H9 (cell line): ENCODE measurements at regions not wholly inside any gene's neighbourhood (a gene's known extent, or its start where the extent isn't known, plus 50 kb on each side); places are given as distances from the start of the nearest gene placed in this dataset.

Experiments
- DNase-seq: peaks from one replicate; pipeline ENCODE4 v3.0.0-alpha.2; 2017
- H2AFZ ChIP-seq: one replicate; pipeline ENCODE4 v1.6.1; 2013; ENCODE audit warnings: mild to moderate bottlenecking, low read length, control low read depth, moderate library complexity
- H2AK5ac ChIP-seq: 2 replicates; pipeline ENCODE4 v1.6.1; 2013; ENCODE audit warnings: low read length, control low read depth, mixed read lengths; ENCODE audit not compliant: insufficient read length
- H2BK120ac ChIP-seq: one replicate; pipeline ENCODE4 v1.6.1; 2013; ENCODE audit warnings: low read depth, mild to moderate bottlenecking, low read length, control low read depth, inconsistent platforms; ENCODE audit not compliant: poor library complexity, severe bottlenecking
- H2BK12ac ChIP-seq: 2 replicates; pipeline ENCODE4 v1.6.1; 2013; ENCODE audit warnings: low read length, control low read depth, mixed read lengths, low read depth; ENCODE audit not compliant: insufficient read length
- H2BK15ac ChIP-seq: 2 replicates; pipeline ENCODE4 v1.6.1; 2013; ENCODE audit warnings: low read depth, low read length, control low read depth
- H2BK20ac ChIP-seq: one replicate; pipeline ENCODE4 v1.6.1; 2013; ENCODE audit warnings: low read depth, mild to moderate bottlenecking, low read length, control low read depth, inconsistent platforms; ENCODE audit not compliant: poor library complexity, severe bottlenecking
- H2BK5ac ChIP-seq: 2 replicates; pipeline ENCODE4 v1.6.1; 2013; ENCODE audit warnings: low read length, control low read depth, mixed read lengths; ENCODE audit not compliant: insufficient read length
- H3K14ac ChIP-seq: 2 replicates; pipeline ENCODE4 v1.6.1; 2013; ENCODE audit warnings: low read length, control low read depth; ENCODE audit not compliant: insufficient read depth
- H3K18ac ChIP-seq: 2 replicates; pipeline ENCODE4 v1.6.1; 2013; ENCODE audit warnings: low read depth, mild to moderate bottlenecking, mixed read lengths, low read length, control low read depth; ENCODE audit not compliant: insufficient read length
- H3K23ac ChIP-seq: 2 replicates; pipeline ENCODE4 v1.6.1; 2013; ENCODE audit warnings: low read length, control low read depth, mixed read lengths, low read depth; ENCODE audit not compliant: insufficient read length
- H3K23me2 ChIP-seq: 2 replicates; pipeline ENCODE4 v1.6.1; 2013; ENCODE audit warnings: low read depth, mild to moderate bottlenecking, mixed read lengths, low read length, control low read depth; ENCODE audit not compliant: insufficient read length, poor library complexity, severe bottlenecking
- H3K27ac ChIP-seq: 2 replicates; pipeline ENCODE4 v1.5.1; 2013; ENCODE audit warnings: low read length, control low read depth, mixed read lengths, low read depth; ENCODE audit not compliant: insufficient read length
- H3K27me3 ChIP-seq: 2 replicates; pipeline ENCODE4 v1.6.1; 2013; ENCODE audit warnings: low read length, control low read depth, inconsistent platforms; ENCODE audit not compliant: insufficient read depth
- H3K4ac ChIP-seq: 2 replicates; pipeline ENCODE4 v1.6.1; 2013; ENCODE audit warnings: low read depth, mild to moderate bottlenecking, control low read depth, inconsistent platforms, low read length, moderate library complexity
- H3K4me1 ChIP-seq: 2 replicates; pipeline ENCODE4 v1.6.1; 2013; ENCODE audit warnings: low read length, control low read depth, inconsistent platforms; ENCODE audit not compliant: insufficient read depth
- H3K4me2 ChIP-seq: 2 replicates; pipeline ENCODE4 v1.6.1; 2013; ENCODE audit warnings: low read length, control low read depth, mixed read lengths; ENCODE audit not compliant: insufficient read length, insufficient read depth
- H3K56ac ChIP-seq: 2 replicates; pipeline ENCODE4 v1.6.1; 2013; ENCODE audit warnings: low read depth, mild to moderate bottlenecking, mixed read lengths, low read length, control low read depth; ENCODE audit not compliant: insufficient read length
- H3K79me1 ChIP-seq: 2 replicates; pipeline ENCODE4 v1.6.1; 2013; ENCODE audit warnings: low read depth, mild to moderate bottlenecking, moderate library complexity, low read length, control low read depth, inconsistent platforms; ENCODE audit not compliant: insufficient read depth, poor library complexity, severe bottlenecking
- H3K79me2 ChIP-seq: 2 replicates; pipeline ENCODE4 v1.6.1; 2013; ENCODE audit warnings: low read length, control low read depth, inconsistent platforms; ENCODE audit not compliant: insufficient read depth
- H3K9ac ChIP-seq: 2 replicates; pipeline ENCODE4 v1.6.1; 2013; ENCODE audit warnings: low read length, control low read depth, mixed read lengths; ENCODE audit not compliant: insufficient read length; ENCODE audit errors: extremely low read depth
- H3K9me3 ChIP-seq: one replicate; pipeline ENCODE4 v1.6.1; 2013; ENCODE audit warnings: low read depth, low read length, inconsistent platforms; ENCODE audit not compliant: control insufficient read depth
- H3T11ph ChIP-seq: one replicate; pipeline ENCODE4 v1.6.1; 2013; ENCODE audit warnings: mild to moderate bottlenecking, low read length, control low read depth, inconsistent platforms
- H4K20me1 ChIP-seq: one replicate; pipeline ENCODE4 v1.6.1; 2013; ENCODE audit not compliant: control insufficient read depth, insufficient read length, insufficient read depth
- H4K5ac ChIP-seq: 2 replicates; pipeline ENCODE4 v1.6.1; 2013; ENCODE audit warnings: low read depth, mild to moderate bottlenecking, mixed read lengths, low read length, control low read depth; ENCODE audit not compliant: insufficient read length
- H4K8ac ChIP-seq: replicated peaks from 2 replicates; pipeline ENCODE4 v1.6.1; 2013; ENCODE audit warnings: low read length, control low read depth, mixed read lengths, low read depth; ENCODE audit not compliant: insufficient read length
- H4K91ac ChIP-seq: 2 replicates; pipeline ENCODE4 v1.6.1; 2013; ENCODE audit warnings: low read depth, mild to moderate bottlenecking, moderate library complexity, mixed read lengths, low read length, control low read depth; ENCODE audit not compliant: insufficient read length
- H3K27ac Mint-ChIP-seq, 3 experiments: 2 replicates in 2 of 3; 3 replicates in 1 of 3; pipeline ENCODE4 v1.8.0; 2020 to 2021; ENCODE audit warnings: mixed read lengths in 3 of 3, mild to moderate bottlenecking in 1 of 3, moderate library complexity in 1 of 3
- H3K27me3 Mint-ChIP-seq: 2 replicates; pipeline ENCODE4 v1.8.0; 2021; ENCODE audit warnings: low read depth, mild to moderate bottlenecking, moderate library complexity, mixed read lengths
- H3K36me3 Mint-ChIP-seq, 3 experiments: 2 replicates in 2 of 3; 3 replicates in 1 of 3; pipeline ENCODE4 v1.8.0; 2020 to 2021; ENCODE audit warnings: low read depth in 3 of 3, mixed read lengths in 3 of 3; ENCODE audit not compliant: insufficient read depth in 1 of 3
- H3K4me1 Mint-ChIP-seq, 2 experiments: 2 replicates each; pipeline ENCODE4 v1.8.0; 2020; ENCODE audit warnings: mixed read lengths in 2 of 2
- H3K4me3 Mint-ChIP-seq, 2 experiments: 2 replicates in 1 of 2; 3 replicates in 1 of 2; pipeline ENCODE4 v1.8.0; 2020 to 2021; ENCODE audit warnings: mild to moderate bottlenecking in 2 of 2, mixed read lengths in 2 of 2, moderate library complexity in 1 of 2
- H3K9me3 Mint-ChIP-seq, 2 experiments: 2 replicates in 1 of 2; 3 replicates in 1 of 2; pipeline ENCODE4 v1.8.0; 2020; ENCODE audit warnings: mild to moderate bottlenecking in 2 of 2, mixed read lengths in 2 of 2, moderate library complexity in 1 of 2
- CTCF ChIP-seq: fragments of 200-600 bp; sonication (generic); conservative IDR thresholded peaks from 3 replicates; pipeline ENCODE4 v1.8.0; 2021; ENCODE audit warnings: antibody characterized with exemption, mild to moderate bottlenecking
- WGBS: extraction: QIAGEN DNeasy Blood & Tissue Kit; methylation state at CpG from one replicate; pipeline ENCODE4 v1.1.7; 2013; ENCODE audit warnings: missing lambda C conversion rate, low lambda C conversion rate, mixed read lengths; ENCODE audit not compliant: insufficient read length; ENCODE audit errors: extremely low coverage; 5-methylcytosine and 5-hydroxymethylcytosine counted together

- Mint-ChIP-seq H3K4me3 (no peak overlapping the region), H3K27me3 (no peaks in the 10 kb centered on the region), H3K9me3 (no peaks in the 10 kb centered on the region), H3K27ac (peak overlapping the region in 1 of 3 experiments; percentile 35; a peak in 1 of 7 replicates), H3K36me3 (peaks cover 50 to 90% (median 80%) of the 10 kb centered on the region in 3 experiments), H3K4me1 (no peaks in the 10 kb centered on the region)
- no peak overlapping the region for H3K23ac ChIP-seq
- no peak overlapping the region for H3K18ac ChIP-seq
- no peak overlapping the region for H3K4ac ChIP-seq
- no peak overlapping the region for H3K14ac ChIP-seq
- no peak overlapping the region for H3K4me2 ChIP-seq
- no peak overlapping the region for H2AK5ac ChIP-seq
- no peak overlapping the region for H4K8ac ChIP-seq
- H3K9me3 ChIP-seq: no peaks in the 10 kb centered on the region
- no peak for TF ChIP-seq CTCF
- H3K27ac ChIP-seq: no peak overlapping the region
- no peaks in the 10 kb centered on the region for H4K20me1 ChIP-seq
- no peak overlapping the region for H2BK5ac ChIP-seq
- H3K56ac ChIP-seq: no peak overlapping the region
- no peaks in the 10 kb centered on the region for H3K4me1 ChIP-seq
- H3K27me3 ChIP-seq: no peaks in the 10 kb centered on the region
- H2BK12ac ChIP-seq: no peak overlapping the region
- H4K91ac ChIP-seq: no peak overlapping the region
- whole genome bisulfite sequencing: no CpG with 5 or more reads among the region's 4 CpGs
- H2BK15ac ChIP-seq: no peak overlapping the region
- no peak overlapping the region for H4K5ac ChIP-seq
- no peak overlapping the region for H2BK120ac ChIP-seq
- no peak overlapping the region for H2AFZ ChIP-seq
- H3K79me1 ChIP-seq: no peaks in the 10 kb centered on the region
- H3K79me2 ChIP-seq: no peaks in the 10 kb centered on the region
- H3T11ph ChIP-seq: no peak overlapping the region
- no peak for DNase-seq
- H3K9ac ChIP-seq: no peak overlapping the region
- no peak overlapping the region for H2BK20ac ChIP-seq
- no peaks in the 10 kb centered on the region for H3K23me2 ChIP-seq
Measured at GRCh38 chr9:92236465-92236864, 57.0 kb downstream of the IARS1 start.
